Activated CD4-positive, alpha-beta T cell treated with anti-CD3 and anti-CD28 coated beads, Interleukin-2, amount 10 ng/mL, durations not matched to agents 7 days and 5 days (primary cell): ENCODE measurements at regions not wholly inside any gene's neighbourhood (a gene's known extent, or its start where the extent isn't known, plus 50 kb on each side); places are given as distances from the start of the nearest gene placed in this dataset.

Experiments
- CTCF ChIA-PET: fragments of 350-600 bp; sonication (Branson Sonifier 250); formaldehyde crosslinking; loops from one replicate; lab custom pipeline; 2021; ENCODE audit warnings: antibody characterized with exemption; lab: Charles Lee
- POLR2A ChIA-PET: fragments of 350-600 bp; sonication (Branson Sonifier 250); formaldehyde crosslinking; loops from one replicate; lab custom pipeline; 2021; ENCODE audit warnings: antibody characterized with exemption; lab: Charles Lee
- DNase-seq: peaks from one replicate; pipeline ENCODE4 v3.0.0-alpha.2; 2020
- H3K27ac Mint-ChIP-seq: one replicate; pipeline ENCODE4 v1.8.0; 2021; ENCODE audit warnings: mild to moderate bottlenecking, moderate library complexity, mixed read lengths
- H3K27me3 Mint-ChIP-seq: one replicate; pipeline ENCODE4 v1.8.0; 2021; ENCODE audit warnings: mixed read lengths
- H3K36me3 Mint-ChIP-seq: one replicate; pipeline ENCODE4 v1.8.0; 2021; ENCODE audit warnings: low read depth, mixed read lengths
- H3K4me1 Mint-ChIP-seq: one replicate; pipeline ENCODE4 v1.8.0; 2021; ENCODE audit warnings: mixed read lengths
- H3K4me3 Mint-ChIP-seq: one replicate; pipeline ENCODE4 v1.8.0; 2021; ENCODE audit warnings: mild to moderate bottlenecking, moderate library complexity, mixed read lengths
- H3K9me3 Mint-ChIP-seq: one replicate; pipeline ENCODE4 v1.8.0; 2021; ENCODE audit warnings: mixed read lengths

DNA sequence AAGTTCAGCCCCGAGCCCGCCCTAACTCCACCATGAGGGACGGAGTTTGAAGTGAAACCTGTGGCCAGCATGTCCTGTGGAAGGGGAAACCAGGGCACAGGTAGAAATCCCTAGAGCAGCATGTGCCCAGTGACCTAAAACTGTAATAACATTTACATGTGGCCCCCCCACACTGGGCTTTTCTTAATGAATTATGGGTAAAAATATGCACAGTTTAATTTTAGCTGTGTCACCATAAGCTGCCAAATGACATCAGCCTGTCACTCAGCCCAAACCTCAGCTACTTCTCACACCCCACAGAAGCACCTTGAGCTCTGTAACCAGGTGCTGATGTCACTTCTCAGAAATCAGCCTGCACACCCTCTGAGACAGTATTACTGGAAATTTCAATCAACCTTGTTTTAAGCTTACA, 50.0 kb upstream of the SLC19A1 start:
- peak; percentile 87 for DNase-seq
- Mint-ChIP-seq H3K4me1 (peaks cover 11% of the 10 kb centered on the region), H3K36me3 (peaks cover 2% of the 10 kb centered on the region), H3K9me3 (peaks cover 7% of the 10 kb centered on the region), H3K27ac (no peak overlapping the region), H3K4me3 (no peak overlapping the region), H3K27me3 (peaks cover 13% of the 10 kb centered on the region)
- CTCF ChIA-PET, result interaction anchor here (0.9 to 1.0 kb wide), 5 partner anchors 16 to 53 kb away, joined by 3 to 5 read pairs (median 3); no protein-coding TSS in a partner anchor
- POLR2A ChIA-PET, result no interaction called here

DNA sequence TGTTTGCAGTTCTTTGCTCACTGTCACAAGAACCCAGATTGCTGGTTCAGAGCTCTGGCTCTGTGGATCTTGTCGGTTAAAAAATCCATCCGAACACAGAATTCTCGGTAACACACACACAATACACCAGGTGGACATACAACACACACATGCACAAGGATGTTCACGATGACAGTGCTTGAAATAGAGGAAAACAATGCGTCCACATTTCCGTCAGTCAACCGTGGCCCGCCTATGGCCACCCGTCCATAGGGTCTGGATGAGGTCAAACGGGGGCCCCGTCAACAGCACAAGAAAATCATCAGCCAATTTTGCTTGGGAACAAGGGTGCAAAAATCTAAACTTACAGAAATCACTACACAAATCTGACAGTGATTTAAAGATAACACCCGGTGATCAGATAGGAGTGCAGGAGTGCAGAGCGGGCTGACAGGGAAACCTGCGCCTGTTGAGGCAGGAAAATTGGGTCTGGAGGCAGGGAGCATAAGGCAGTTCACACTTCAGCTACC, 50.4 kb upstream of the SLC19A1 start:
- ChIA-PET POLR2A (no interaction called here), CTCF (interaction anchor here (0.9 to 1.0 kb wide), 5 partner anchors 16 to 53 kb away, joined by 3 to 5 read pairs (median 3); no protein-coding TSS in a partner anchor)
- peaks cover 2% of the 10 kb centered on the region for H3K36me3 Mint-ChIP-seq
- peaks cover 11% of the 10 kb centered on the region for H3K4me1 Mint-ChIP-seq
- no peak overlapping the region for H3K4me3 Mint-ChIP-seq
- peaks cover 13% of the 10 kb centered on the region for H3K27me3 Mint-ChIP-seq
- no peak overlapping the region for H3K27ac Mint-ChIP-seq
- H3K9me3 Mint-ChIP-seq, result peaks cover 5% of the 10 kb centered on the region
- DNase-seq, result no peak

DNA sequence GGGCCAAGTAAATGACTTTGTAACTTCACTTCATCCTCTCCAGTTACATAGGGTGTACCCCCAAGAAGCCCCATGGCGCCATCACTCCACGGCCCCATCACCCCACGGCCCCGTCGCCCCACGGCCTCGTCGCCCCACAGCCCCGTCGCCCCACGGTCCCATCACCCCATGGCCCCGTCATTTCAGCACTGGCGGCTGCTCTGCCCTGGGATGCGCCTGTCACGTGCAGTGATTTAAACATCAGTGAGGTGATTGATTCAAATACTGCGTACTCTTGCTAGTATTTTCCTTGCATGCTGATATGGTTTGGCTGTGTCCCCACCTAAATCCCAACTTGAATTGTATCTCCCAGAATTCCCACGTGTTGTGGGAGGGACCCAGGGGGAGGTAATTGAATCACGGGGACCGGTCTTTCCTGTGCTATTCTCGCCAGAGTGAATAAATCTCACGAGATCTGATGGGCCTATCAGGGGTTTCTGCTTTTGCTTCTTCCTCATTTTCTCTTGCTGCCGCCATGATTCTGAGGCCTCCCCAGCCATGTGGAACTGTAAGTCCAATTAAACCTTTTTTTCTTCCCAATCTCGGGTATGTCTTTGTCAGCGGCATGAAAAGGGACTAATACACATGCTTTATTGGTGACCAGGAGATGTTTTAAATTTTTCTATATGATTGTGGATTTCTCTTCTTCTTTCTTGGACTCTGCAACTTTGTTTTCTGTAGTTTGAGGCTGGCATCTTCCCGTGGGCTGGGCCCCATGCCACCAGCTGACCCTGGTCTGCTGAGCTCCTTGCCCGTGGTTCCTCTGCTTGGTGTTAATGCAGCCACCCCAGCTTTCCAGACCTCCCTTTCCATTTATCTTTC, 50.1 kb upstream of the PCBP3 start:
- no peak for DNase-seq
- peaks cover 7% of the 10 kb centered on the region for H3K27me3 Mint-ChIP-seq
- H3K27ac Mint-ChIP-seq, result peak overlapping the region; percentile 21
- POLR2A ChIA-PET, result no interaction called here
- CTCF ChIA-PET, result interaction anchor here (1.0 to 2.3 kb wide), 3 partner anchors 37 to 39 kb away, joined by 5 to 6 read pairs (median 5); no protein-coding TSS in a partner anchor
- peaks cover 3% of the 10 kb centered on the region for H3K9me3 Mint-ChIP-seq
- no peaks in the 10 kb centered on the region for H3K36me3 Mint-ChIP-seq
- H3K4me3 Mint-ChIP-seq, result no peak overlapping the region
- peaks cover 11% of the 10 kb centered on the region for H3K4me1 Mint-ChIP-seq
